HG03520 (cell line): ENCODE measurements at regions not wholly inside any gene's neighbourhood (a gene's known extent, or its start where the extent isn't known, plus 50 kb on each side); places are given as distances from the start of the nearest gene placed in this dataset.
"Not testable (repeated sequence)": the region's sequence is repeated elsewhere in the genome, so short reads cannot be mapped to it uniquely, and the experiment has no call there.

Experiments used
- ATAC-seq: cut with Tn5 transposase; IDR thresholded peaks from one replicate; pipeline ENCODE4 v1.9.1; 2021; ENCODE audit warnings: mild to moderate bottlenecking, moderate library complexity; ENCODE audit not compliant: unreplicated experiment

GRCh38 chr1:164093543-164093942 lies 465.4 kb upstream of the PBX1 start:
- ATAC-seq: no peak

- ATAC-seq: no peak
These were observed 457.2 kb upstream of the PBX1 start for GRCh38 chr1:164101802-164102201.

- ATAC-seq: no peak
These were observed 427.0 kb upstream of the PBX1 start for GRCh38 chr1:164131949-164132348.

GRCh38 chr1:164137273-164137925 lies 421.6 kb upstream of the PBX1 start:
- no peak for ATAC-seq

- ATAC-seq: no peak
These were observed 417.2 kb upstream of the PBX1 start for GRCh38 chr1:164141797-164142196.

- ATAC-seq: no peak
These were observed 404.4 kb upstream of the PBX1 start for GRCh38 chr1:164154622-164155021.

- no peak for ATAC-seq
These were observed 403.6 kb upstream of the PBX1 start for GRCh38 chr1:164155347-164155746.

GRCh38 chr1:164163289-164163849 lies 395.6 kb upstream of the PBX1 start:
- no peak for ATAC-seq

GRCh38 chr1:164165466-164165865 lies 393.5 kb upstream of the PBX1 start:
- no peak for ATAC-seq

GRCh38 chr1:164166454-164166853 lies 392.5 kb upstream of the PBX1 start:
- ATAC-seq: not testable (repeated sequence)

GRCh38 chr1:164177118-164177517 lies 381.9 kb upstream of the PBX1 start:
- ATAC-seq: no peak

- no peak for ATAC-seq
These were observed 378.2 kb upstream of the PBX1 start for GRCh38 chr1:164180824-164181223.

GRCh38 chr1:164183854-164184635 lies 374.9 kb upstream of the PBX1 start:
- ATAC-seq: no peak

GRCh38 chr1:164186881-164187280 lies 372.1 kb upstream of the PBX1 start:
- ATAC-seq: no peak

GRCh38 chr1:164188497-164188896 lies 370.5 kb upstream of the PBX1 start:
- ATAC-seq: no peak

- ATAC-seq: no peak
These were observed 367.8 kb upstream of the PBX1 start for GRCh38 chr1:164191191-164191590.

- no peak for ATAC-seq
These were observed 348.7 kb upstream of the PBX1 start for GRCh38 chr1:164210211-164210739.

GRCh38 chr1:164223378-164223777 lies 335.6 kb upstream of the PBX1 start:
- ATAC-seq: no peak

GRCh38 chr1:164225011-164225410 lies 334.0 kb upstream of the PBX1 start:
- no peak for ATAC-seq

GRCh38 chr1:164226977-164227376 lies 332.0 kb upstream of the PBX1 start:
- no peak for ATAC-seq

- ATAC-seq: no peak
These were observed 330.1 kb upstream of the PBX1 start for GRCh38 chr1:164228928-164229327.

- ATAC-seq: no peak
These were observed 325.8 kb upstream of the PBX1 start for GRCh38 chr1:164233149-164233548.
